ENCODE measurements at regions not wholly inside any gene's neighbourhood (a gene's known extent, or its start where the extent isn't known, plus 50 kb on each side); places are given as distances from the start of the nearest gene placed in this dataset.
"Not testable (repeated sequence)": the region's sequence is repeated elsewhere in the genome, so short reads cannot be mapped to it uniquely, and the experiment has no call there.

- no peak overlapping the region for H3K27ac ChIP-seq
- TF ChIP-seq CTCF (IDR thresholded peaks at IDR 0.05) (no peak), ZFX (IDR thresholded peaks at IDR 0.05; ENCODE audit: borderline replicate concordance) (no peak)
Observed at GRCh38 chr6:141914646-141915045, 218.1 kb upstream of the GJE1 start.

GRCh38 chr6:141906569-141907080, 226.1 kb upstream of the GJE1 start:
- no peak overlapping the region for H3K27ac ChIP-seq
- TF ChIP-seq ZFX (IDR thresholded peaks at IDR 0.05; ENCODE audit: borderline replicate concordance) (no peak), CTCF (IDR thresholded peaks at IDR 0.05) (no peak)

- TF ChIP-seq CTCF (IDR thresholded peaks at IDR 0.05): no peak
- TF ChIP-seq ZFX (IDR thresholded peaks at IDR 0.05; ENCODE audit: borderline replicate concordance): no peak
- H3K27ac ChIP-seq: no peak overlapping the region
Observed at GRCh38 chr6:141890661-141891060, 242.1 kb upstream of the GJE1 start.

- no peak for TF ChIP-seq ZFX (IDR thresholded peaks at IDR 0.05; ENCODE audit: borderline replicate concordance)
- no peak for TF ChIP-seq CTCF (IDR thresholded peaks at IDR 0.05)
- H3K27ac ChIP-seq: no peak overlapping the region
Observed at GRCh38 chr6:141884850-141885249, 247.9 kb upstream of the GJE1 start.

GRCh38 chr6:141878686-141879085, 254.0 kb upstream of the GJE1 start:
- no peak overlapping the region for H3K27ac ChIP-seq
- TF ChIP-seq CTCF (IDR thresholded peaks at IDR 0.05) (no peak), ZFX (IDR thresholded peaks at IDR 0.05; ENCODE audit: borderline replicate concordance) (no peak)

- no peak overlapping the region for H3K27ac ChIP-seq
- TF ChIP-seq ZFX (IDR thresholded peaks at IDR 0.05; ENCODE audit: borderline replicate concordance) (no peak), CTCF (IDR thresholded peaks at IDR 0.05) (no peak)
Observed at GRCh38 chr6:141877275-141877983, 255.3 kb upstream of the GJE1 start.

GRCh38 chr6:141874930-141875602, 257.7 kb upstream of the GJE1 start:
- TF ChIP-seq ZFX (IDR thresholded peaks at IDR 0.05; ENCODE audit: borderline replicate concordance) (no peak), CTCF (IDR thresholded peaks at IDR 0.05) (no peak)
- H3K27ac ChIP-seq: no peak overlapping the region

GRCh38 chr6:141869509-141869908, 263.2 kb upstream of the GJE1 start:
- not testable (repeated sequence) for H3K27ac ChIP-seq
